Endothelial cell of umbilical vein (primary cell): ENCODE measurements at regions not wholly inside any gene's neighbourhood (a gene's known extent, or its start where the extent isn't known, plus 50 kb on each side); places are given as distances from the start of the nearest gene placed in this dataset.

ENCODE experiments used
- BruUV-seq: library from RNA; stranded (reverse); fragments of 400-500 nt; replicated peaks from 2 replicates; lab custom pipeline; 2021; lab: Mats Ljungman, UMichigan
- CTCF ChIA-PET: fragments of 300-600, 350-600 bp; sonication (Branson Sonifier 250); formaldehyde crosslinking; loops from one replicate; lab custom pipeline; 2021; ENCODE audit warnings: antibody characterized with exemption, inconsistent platforms; lab: Charles Lee
- POLR2A ChIA-PET: fragments of 300-600, 350-600 bp; sonication (Branson Sonifier 250); formaldehyde crosslinking; loops from one replicate; lab custom pipeline; 2021; ENCODE audit warnings: antibody characterized with exemption, inconsistent platforms; lab: Charles Lee
- DNase-seq: peaks from one replicate; pipeline ENCODE4 v3.0.0-alpha.2; 2011; ENCODE audit warnings: low read depth, low spot score
- FAIRE-seq: peaks from 2 replicates; lab custom pipeline; 2011; peaks lifted over from hg19 to GRCh38; lab: Jason Lieb, UNC
- H2AFZ ChIP-seq: 2 replicates; pipeline ENCODE4 v1.6.0; 2012; ENCODE audit warnings: low read depth, low read length, control low read depth, inconsistent platforms
- H3K27ac ChIP-seq: 2 replicates; pipeline ENCODE4 v1.5.1; 2011; ENCODE audit warnings: low read depth, mild to moderate bottlenecking, control low read depth, low read length, moderate library complexity; ENCODE audit not compliant: insufficient read depth
- H3K27me3 ChIP-seq, 2 experiments: 2 replicates each; pipeline versions ENCODE4 v1.6.0 to v1.6.1; 2011; ENCODE audit warnings: low read length in 2 of 2, mixed read lengths in 1 of 2; ENCODE audit not compliant: control insufficient read depth in 2 of 2, insufficient read depth in 2 of 2
- H3K36me3 ChIP-seq, 2 experiments: 2 replicates in 1 of 2; 3 replicates in 1 of 2; pipeline ENCODE4 v1.5.1; 2011; ENCODE audit warnings: low read length in 2 of 2, mild to moderate bottlenecking in 1 of 2, moderate library complexity in 1 of 2; ENCODE audit not compliant: control insufficient read depth in 2 of 2, insufficient read depth in 2 of 2; ENCODE audit errors: extremely low read depth in 1 of 2
- H3K4me1 ChIP-seq: 3 replicates; pipeline ENCODE4 v1.5.1; 2011; ENCODE audit warnings: mild to moderate bottlenecking, low read length; ENCODE audit not compliant: control insufficient read depth, insufficient read depth; ENCODE audit errors: extremely low read depth
- H3K4me2 ChIP-seq: 2 replicates; pipeline ENCODE4 v1.6.1; 2011; ENCODE audit warnings: low read length, control low read depth, mixed read lengths; ENCODE audit not compliant: insufficient read depth
- H3K4me3 ChIP-seq, 3 experiments: fragments of 200-600 bp in 1 of 3; sonication (generic), shearing (Covaris generic) in 1 of 3; replicated peaks in 1 of 3; 2 replicates each; pipeline ENCODE4 v1.5.1; 2011 to 2016; ENCODE audit warnings: control low read depth in 3 of 3, low read length in 3 of 3, mild to moderate bottlenecking in 2 of 3, inconsistent platforms in 1 of 3, low read depth in 1 of 3, moderate library complexity in 1 of 3; ENCODE audit not compliant: insufficient read depth in 1 of 3
- H3K79me2 ChIP-seq: 2 replicates; pipeline ENCODE4 v1.6.0; 2012; ENCODE audit warnings: low read length, inconsistent platforms; ENCODE audit not compliant: control insufficient read depth, insufficient read depth
- H3K9ac ChIP-seq: replicated peaks from 2 replicates; pipeline ENCODE3; 2011; ENCODE audit warnings: low read length, control low read depth; ENCODE audit not compliant: insufficient read depth; ENCODE audit errors: extremely low read depth
- H3K9me1 ChIP-seq: replicated peaks from 3 replicates; pipeline ENCODE4 v1.6.0; 2011; ENCODE audit warnings: mild to moderate bottlenecking, low read length; ENCODE audit not compliant: control insufficient read depth, insufficient read depth; ENCODE audit errors: extremely low read depth
- H3K9me3 ChIP-seq: replicated peaks from 2 replicates; pipeline ENCODE4 v1.5.1; 2012; ENCODE audit warnings: low read length, inconsistent platforms; ENCODE audit not compliant: control insufficient read depth, insufficient read depth
- H4K20me1 ChIP-seq: replicated peaks from 2 replicates; pipeline ENCODE3; 2011; ENCODE audit warnings: mild to moderate bottlenecking, low read length; ENCODE audit not compliant: control insufficient read depth, insufficient read depth; ENCODE audit errors: extremely low read depth
- CTCF ChIP-seq, 2 donors: IDR thresholded peaks; 1 replicate in 1 of 2; 2 replicates in 1 of 2; pipeline ENCODE4 v1.5.1; 2011; ENCODE audit warnings: low read length in 2 of 2, mild to moderate bottlenecking in 2 of 2, moderate library complexity in 2 of 2, control low read depth in 1 of 2, inconsistent platforms in 1 of 2, low read depth in 1 of 2; ENCODE audit not compliant: insufficient read depth in 1 of 2; ENCODE audit errors: extremely low read depth in 1 of 2
- EZH2 ChIP-seq: IDR thresholded peaks from 2 replicates; pipeline ENCODE4 v1.6.1; 2012; ENCODE audit warnings: borderline replicate concordance, low read depth, mild to moderate bottlenecking, moderate library complexity, low read length, inconsistent platforms; ENCODE audit not compliant: severe bottlenecking
- FOS ChIP-seq: IDR thresholded peaks from 2 replicates; pipeline ENCODE4 v1.6.1; 2011; ENCODE audit warnings: mild to moderate bottlenecking, low read length, moderate library complexity, borderline replicate concordance; ENCODE audit not compliant: insufficient read depth
- GATA2 ChIP-seq: IDR thresholded peaks from 2 replicates; pipeline ENCODE4 v1.7.0; 2011; ENCODE audit warnings: low read depth, mild to moderate bottlenecking, moderate library complexity, mixed read lengths, low read length; ENCODE audit not compliant: insufficient read length, insufficient read depth
- JUN ChIP-seq: IDR thresholded peaks from 2 replicates; pipeline ENCODE4 v1.6.1; 2011; ENCODE audit warnings: borderline replicate concordance, low read depth; ENCODE audit not compliant: insufficient read length, insufficient read depth
- MAX ChIP-seq: IDR thresholded peaks from 2 replicates; pipeline ENCODE4 v1.6.1; 2011; ENCODE audit not compliant: insufficient read depth, insufficient read length
- MYC ChIP-seq: IDR thresholded peaks from one replicate; pipeline ENCODE4 v1.6.1; 2011; ENCODE audit warnings: mild to moderate bottlenecking, low read depth, low read length
- POLR2A ChIP-seq: IDR thresholded peaks from 2 replicates; pipeline ENCODE4 v1.6.1; 2012; ENCODE audit warnings: low read depth, mild to moderate bottlenecking, control low read depth, low read length
- POLR2AphosphoS5 ChIP-seq: IDR thresholded peaks from 2 replicates; pipeline ENCODE4 v1.6.1; 2012; ENCODE audit warnings: low read depth, mild to moderate bottlenecking, control low read depth, low read length, moderate library complexity; ENCODE audit not compliant: insufficient read depth
- dilution Hi-C: fragments of 300-500 bp; cut with MboI; formaldehyde crosslinking; loops from one replicate; pipeline ENCODE4 v1.15.0; 2019; ENCODE audit warnings: low sequenced_read_pairs; ENCODE audit not compliant: extremely low pct_ligation_motif_present
- intact Hi-C: fragments of 100-400 bp; cut with micrococcal nuclease; formaldehyde crosslinking; loops from one replicate; pipeline ENCODE4 v1.10.0; 2022

GRCh38 chr3:147118611-147119010, 287.7 kb downstream of the ZIC4 start:
- Histone ChIP-seq H3K27ac (no peak overlapping the region), H3K9me3 (no peaks in the 10 kb centered on the region), H3K4me3 (no peak overlapping the region), H3K4me1 (no peaks in the 10 kb centered on the region), H3K27me3 (peaks cover 0 to 4% of the 10 kb centered on the region in 2 experiments), H4K20me1 (no peaks in the 10 kb centered on the region), H3K4me2 (no peak overlapping the region), H2AFZ (no peak overlapping the region), H3K9ac (no peak overlapping the region), H3K79me2 (no peaks in the 10 kb centered on the region), H3K36me3 (no peaks in the 10 kb centered on the region), H3K9me1 (no peaks in the 10 kb centered on the region)
- DNase-seq = no peak
- BruUV-seq = no TSS peak
- no peak for TF ChIP-seq FOS
- TF ChIP-seq EZH2 = no peak
- TF ChIP-seq GATA2 = no peak
- TF ChIP-seq CTCF (IDR thresholded peaks at IDR 0.05; ENCODE audit: extremely low read depth in 1 of 2, insufficient read depth in 1 of 2, low read depth in 1 of 2, low read length in 2 of 2) = no peak
- TF ChIP-seq POLR2AphosphoS5 = no peak
- TF ChIP-seq MYC = no peak
- TF ChIP-seq MAX = no peak
- no peak for TF ChIP-seq JUN
- no peak for TF ChIP-seq POLR2A
- CTCF ChIA-PET = interaction anchor here (1.0 to 2.5 kb wide), 5 partner anchors 73 to 498 kb away, joined by 3 to 15 read pairs (median 5); no protein-coding TSS in a partner anchor
- intact Hi-C loops (loop anchor here (5.0 kb wide), 1 partner anchor 476 kb away; no protein-coding TSS in a partner anchor), dilution Hi-C loops (no loop called here)
- POLR2A ChIA-PET = interaction anchor here (0.6 to 0.7 kb wide), 2 partner anchors 19 to 270 kb away, joined by 3 to 4 read pairs; no protein-coding TSS in a partner anchor
- FAIRE-seq = no peak
